H1 (cell line): ENCODE measurements at regions not wholly inside any gene's neighbourhood (a gene's known extent, or its start where the extent isn't known, plus 50 kb on each side); places are given as distances from the start of the nearest gene placed in this dataset.

Experiments used
- CTCF ChIA-PET: fragments of 300-600 bp; sonication (Branson Sonifier 250); formaldehyde crosslinking; loops from one replicate; lab custom pipeline; 2021; ENCODE audit not compliant: partially characterized antibody; lab: Charles Lee
- POLR2A ChIA-PET: fragments of 300-600 bp; sonication (Branson Sonifier 250); formaldehyde crosslinking; loops from one replicate; lab custom pipeline; 2021; ENCODE audit warnings: inconsistent platforms; ENCODE audit not compliant: partially characterized antibody; lab: Charles Lee
- DNase-seq, 2 experiments: peaks; one replicate each; pipeline versions ENCODE4 v3.0.0 to v3.0.0-alpha.2; 2010 to 2022; ENCODE audit warnings: low spot score in 2 of 2, low read depth in 1 of 2, mixed read lengths in 1 of 2
- FAIRE-seq: peaks from 2 replicates; lab custom pipeline; 2011; peaks lifted over from hg19 to GRCh38; lab: Jason Lieb, UNC
- H2AFZ ChIP-seq: 2 replicates; pipeline ENCODE4 v1.8.1; 2012; ENCODE audit warnings: low read length, inconsistent platforms
- H2AK5ac ChIP-seq: 2 replicates; pipeline ENCODE4 v1.6.1; 2013; ENCODE audit warnings: low read depth, low read length
- H2BK120ac ChIP-seq: replicated peaks from 2 replicates; pipeline ENCODE3; 2013; ENCODE audit warnings: low read depth, low read length, inconsistent platforms
- H2BK12ac ChIP-seq: 2 replicates; pipeline ENCODE4 v1.6.1; 2013; ENCODE audit warnings: low read depth, low read length
- H2BK15ac ChIP-seq: 2 replicates; pipeline ENCODE4 v1.6.1; 2013; ENCODE audit warnings: low read length
- H2BK20ac ChIP-seq: 2 replicates; pipeline ENCODE4 v1.6.1; 2013; ENCODE audit warnings: low read length
- H2BK5ac ChIP-seq: 2 replicates; pipeline ENCODE4 v1.6.1; 2013; ENCODE audit warnings: low read depth, low read length
- H3K14ac ChIP-seq: 2 replicates; pipeline ENCODE4 v1.6.1; 2013; ENCODE audit warnings: inconsistent platforms; ENCODE audit not compliant: insufficient read length
- H3K18ac ChIP-seq: 2 replicates; pipeline ENCODE4 v1.6.1; 2013; ENCODE audit warnings: low read length; ENCODE audit errors: extremely low read depth
- H3K23ac ChIP-seq: 2 replicates; pipeline ENCODE4 v1.6.1; 2013; ENCODE audit warnings: inconsistent platforms; ENCODE audit not compliant: insufficient read length
- H3K23me2 ChIP-seq: 2 replicates; pipeline ENCODE4 v1.6.1; 2013; ENCODE audit warnings: low read depth, low read length
- H3K27ac ChIP-seq: 2 replicates; pipeline ENCODE4 v1.6.1; 2011; ENCODE audit warnings: low read depth, low read length, inconsistent platforms
- H3K27me3 ChIP-seq, 4 experiments: replicated peaks in 1 of 4; 1 replicate in 1 of 4; 2 replicates in 3 of 4; pipeline versions ENCODE4 v1.6.1 to v1.8.1; 2011 to 2013; ENCODE audit warnings: low read length in 3 of 4, mild to moderate bottlenecking in 3 of 4, inconsistent platforms in 2 of 4, mixed read lengths in 2 of 4, moderate library complexity in 1 of 4; ENCODE audit not compliant: control insufficient read depth in 3 of 4, insufficient read depth in 3 of 4; ENCODE audit errors: extremely low read depth in 1 of 4
- H3K36me3 ChIP-seq, 4 experiments: 2 replicates each; pipeline versions ENCODE4 v1.6.1 to v1.8.1; 2011 to 2013; ENCODE audit warnings: mild to moderate bottlenecking in 4 of 4, low read length in 3 of 4, moderate library complexity in 2 of 4, control low read depth in 1 of 4, inconsistent platforms in 1 of 4; ENCODE audit not compliant: insufficient read depth in 4 of 4, control insufficient read depth in 2 of 4
- H3K4ac ChIP-seq: replicated peaks from 2 replicates; pipeline ENCODE3; 2013; ENCODE audit warnings: low read length, low read depth, mixed read lengths, inconsistent platforms; ENCODE audit not compliant: insufficient read length
- H3K4me1 ChIP-seq, 4 experiments: replicated peaks in 1 of 4; 1 replicate in 1 of 4; 2 replicates in 3 of 4; pipeline versions ENCODE4 v1.6.1 to v1.8.1; 2011 to 2013; ENCODE audit warnings: low read length in 3 of 4, inconsistent platforms in 2 of 4, mixed read lengths in 1 of 4; ENCODE audit not compliant: insufficient read depth in 4 of 4, control insufficient read depth in 3 of 4
- H3K4me2 ChIP-seq, 2 experiments: 2 replicates each; pipeline versions ENCODE4 v1.6.1 to v1.8.1; 2011 to 2013; ENCODE audit warnings: low read depth in 2 of 2, low read length in 2 of 2, control low read depth in 1 of 2, inconsistent platforms in 1 of 2, mild to moderate bottlenecking in 1 of 2; ENCODE audit not compliant: insufficient read depth in 1 of 2
- H3K4me3 ChIP-seq, 4 experiments: fragments of 200-600, 300-600 bp in 1 of 4; sonication (generic), shearing (Covaris generic), sonication (Bioruptor Twin) in 1 of 4; 2 replicates each; pipeline versions ENCODE4 v1.5.1 to v1.8.1; 2011 to 2016; ENCODE audit warnings: low read length in 4 of 4, low read depth in 3 of 4, control low read depth in 2 of 4, inconsistent platforms in 2 of 4, mild to moderate bottlenecking in 2 of 4, mixed read lengths in 1 of 4, moderate library complexity in 1 of 4; ENCODE audit not compliant: insufficient read depth in 2 of 4; ENCODE audit errors: extremely low read depth in 1 of 4
- H3K56ac ChIP-seq: replicated peaks from 2 replicates; pipeline ENCODE3; 2013; ENCODE audit warnings: low read depth, mild to moderate bottlenecking, mixed read lengths, low read length, inconsistent platforms; ENCODE audit not compliant: insufficient read length
- H3K79me1 ChIP-seq: 2 replicates; pipeline ENCODE4 v1.6.1; 2013; ENCODE audit warnings: low read depth, low read length, control low read depth
- H3K79me2 ChIP-seq, 2 experiments: 2 replicates each; pipeline versions ENCODE4 v1.6.1 to v1.8.1; 2012 to 2013; ENCODE audit warnings: low read length in 2 of 2, mild to moderate bottlenecking in 2 of 2, inconsistent platforms in 1 of 2; ENCODE audit not compliant: insufficient read depth in 2 of 2, control insufficient read depth in 1 of 2
- H3K9ac ChIP-seq, 4 experiments: replicated peaks in 1 of 4; 1 replicate in 1 of 4; 2 replicates in 3 of 4; pipeline versions ENCODE4 v1.6.1 to v1.8.1; 2011 to 2013; ENCODE audit warnings: low read depth in 3 of 4, low read length in 3 of 4, control low read depth in 2 of 4, mild to moderate bottlenecking in 2 of 4, moderate library complexity in 2 of 4, inconsistent platforms in 1 of 4; ENCODE audit errors: extremely low read depth in 1 of 4
- H3K9me3 ChIP-seq, 2 experiments: 2 replicates each; pipeline versions ENCODE4 v1.6.1 to v1.8.1; 2012 to 2013; ENCODE audit warnings: mild to moderate bottlenecking in 2 of 2, moderate library complexity in 2 of 2, control low read depth in 1 of 2, inconsistent platforms in 1 of 2, low read depth in 1 of 2, low read length in 1 of 2, mixed read lengths in 1 of 2; ENCODE audit not compliant: insufficient read depth in 2 of 2
- H4K20me1 ChIP-seq, 2 experiments: replicated peaks in 1 of 2; 2 replicates each; pipeline versions ENCODE3 to v1.8.1; 2011 to 2013; ENCODE audit warnings: inconsistent platforms in 2 of 2, low read length in 2 of 2, mild to moderate bottlenecking in 1 of 2; ENCODE audit not compliant: insufficient read depth in 2 of 2, control insufficient read depth in 1 of 2
- H4K5ac ChIP-seq: 2 replicates; pipeline ENCODE4 v1.6.1; 2013; ENCODE audit warnings: low read length, low read depth, mixed read lengths, inconsistent platforms; ENCODE audit not compliant: insufficient read length
- H4K8ac ChIP-seq: 2 replicates; pipeline ENCODE4 v1.8.0; 2013; ENCODE audit warnings: mild to moderate bottlenecking, moderate library complexity, low read length, inconsistent platforms; ENCODE audit not compliant: insufficient read depth; ENCODE audit errors: extremely low read depth
- H4K91ac ChIP-seq: replicated peaks from 2 replicates; pipeline ENCODE3; 2013; ENCODE audit warnings: low read length, mixed read lengths, inconsistent platforms; ENCODE audit not compliant: insufficient read length
- ATF2 ChIP-seq: IDR thresholded peaks from 2 replicates; pipeline ENCODE4 v1.6.1; 2012; ENCODE audit warnings: low read length, inconsistent platforms
- CBX8 ChIP-seq: fragments of 300-800, 300-1000 bp; sonication (generic); IDR thresholded peaks from 2 replicates; pipeline ENCODE4 v1.7.1; 2016; ENCODE audit warnings: low read depth, low read length, borderline replicate concordance
- CHD1 ChIP-seq: IDR thresholded peaks from 2 replicates; pipeline ENCODE4 v1.6.1; 2012; ENCODE audit warnings: low read depth, low read length, improper control_type of control experiment
- CREB1 ChIP-seq: IDR thresholded peaks from 2 replicates; pipeline ENCODE4 v1.6.1; 2012; ENCODE audit warnings: inconsistent platforms
- CTBP2 ChIP-seq: IDR thresholded peaks from 2 replicates; pipeline ENCODE4 v1.7.0; 2011; ENCODE audit warnings: borderline replicate concordance, mild to moderate bottlenecking, moderate library complexity, mixed read lengths, low read length; ENCODE audit not compliant: insufficient read depth, insufficient read length
- EP300 ChIP-seq, 2 experiments: IDR thresholded peaks; 1 replicate in 1 of 2; 2 replicates in 1 of 2; pipeline ENCODE4 v1.6.1; 2011 to 2012; ENCODE audit warnings: low read depth in 2 of 2, low read length in 2 of 2, mild to moderate bottlenecking in 2 of 2, borderline replicate concordance in 1 of 2, inconsistent platforms in 1 of 2, moderate library complexity in 1 of 2
- HDAC6 ChIP-seq: IDR thresholded peaks from one replicate; pipeline ENCODE4 v1.7.1; 2012; ENCODE audit warnings: low read depth, mild to moderate bottlenecking, inconsistent platforms, low read length, moderate library complexity
- NANOG ChIP-seq: IDR thresholded peaks from 2 replicates; pipeline ENCODE4 v1.6.1; 2011; ENCODE audit warnings: low read length, low read depth, mild to moderate bottlenecking, inconsistent platforms; ENCODE audit not compliant: insufficient read depth, poor library complexity, severe bottlenecking
- POU5F1 ChIP-seq: IDR thresholded peaks from 2 replicates; pipeline ENCODE4 v1.6.1; 2011; ENCODE audit warnings: low read depth, mild to moderate bottlenecking, low read length, moderate library complexity
- RNF2 ChIP-seq: fragments of 200-900, 300-1000 bp; sonication (generic); IDR thresholded peaks from 2 replicates; pipeline ENCODE4 v1.7.1; 2016; ENCODE audit warnings: borderline replicate concordance, low read depth, mild to moderate bottlenecking, antibody characterized with exemption, low read length; ENCODE audit not compliant: poor library complexity, severe bottlenecking; ENCODE audit errors: missing control alignments
- SIRT6 ChIP-seq: IDR thresholded peaks from one replicate; pipeline ENCODE4 v1.7.1; 2012; ENCODE audit warnings: low read length, inconsistent platforms
- TBP ChIP-seq: IDR thresholded peaks from 2 replicates; pipeline ENCODE4 v1.6.1; 2011; ENCODE audit warnings: low read depth, low read length, improper control_type of control experiment
- WGBS, 2 experiments: shearing (Covaris generic) in 1 of 2; methylation state at CpG; one replicate each; pipeline versions ENCODE4 v1.1.6 to v1.1.7; 2013 to 2015; ENCODE audit warnings: low lambda C conversion rate in 2 of 2, mixed read lengths in 2 of 2, inconsistent platforms in 1 of 2, low coverage in 1 of 2, missing lambda C conversion rate in 1 of 2; ENCODE audit not compliant: insufficient replicate concordance in 2 of 2, insufficient coverage in 1 of 2, insufficient read length in 1 of 2; ENCODE audit errors: extremely low coverage in 1 of 2, missing lambda C conversion rate in 1 of 2; 5-methylcytosine and 5-hydroxymethylcytosine counted together

GRCh38 chr11:70815485-70815832 is 417.1 kb downstream of the CTTN start:
- no peak for FAIRE-seq
- no peak overlapping the region for H2BK120ac ChIP-seq
- no peak overlapping the region for H3K4ac ChIP-seq
- no peak overlapping the region for H3K4me2 ChIP-seq
- H2AFZ ChIP-seq = no peak overlapping the region
- peaks cover 5% of the 10 kb centered on the region; the same call in 1 of the 2 replicates for H3K23me2 ChIP-seq
- H3K14ac ChIP-seq = no peak overlapping the region
- H4K91ac ChIP-seq = no peak overlapping the region
- peaks cover 3 to 12% of the 10 kb centered on the region in 2 experiments for H4K20me1 ChIP-seq
- H2BK20ac ChIP-seq = no peak overlapping the region
- H4K5ac ChIP-seq = no peak overlapping the region
- H3K23ac ChIP-seq = no peak overlapping the region
- no peaks in the 10 kb centered on the region for H3K79me2 ChIP-seq
- H3K27ac ChIP-seq = no peak overlapping the region; the same call in 1 of the 2 replicates
- H3K4me1 ChIP-seq = peaks cover 0 to 6% (median 0%) of the 10 kb centered on the region in 4 experiments; a peak in 2 of 7 replicates
- no peak overlapping the region for H3K18ac ChIP-seq
- H3K56ac ChIP-seq = no peak overlapping the region
- H3K79me1 ChIP-seq = no peaks in the 10 kb centered on the region
- no peak for DNase-seq
- H3K27me3 ChIP-seq = no peaks in the 10 kb centered on the region
- H2BK12ac ChIP-seq = no peak overlapping the region
- H2BK5ac ChIP-seq = 0 out of 2 replicates have a peak overlapping the region, but pooled peaks have one; percentile 9
- CTCF ChIA-PET = interaction anchor here (0.6 to 7.0 kb wide), 40 partner anchors 8 to 1388 kb away, joined by 3 to 39 read pairs (median 5); no protein-coding TSS in a partner anchor
- POLR2A ChIA-PET = interaction anchor here (1.1 to 3.1 kb wide), 2 partner anchors 12 to 13 kb away, joined by 3 to 8 read pairs; no protein-coding TSS in a partner anchor
- H4K8ac ChIP-seq = peak overlapping the region; percentile 38; the same call in 1 of the 2 replicates
- H3K4me3 ChIP-seq = no peak overlapping the region
- no peak overlapping the region for H3K9ac ChIP-seq
- no peaks in the 10 kb centered on the region for H3K9me3 ChIP-seq
- 97% methylated on average over 7 of the region's 7 CpGs; no CpG with 5 or more reads in 1 of the 2 experiments for WGBS, 2 experiments
- H2BK15ac ChIP-seq = no peak overlapping the region
- no peaks in the 10 kb centered on the region; a peak in 1 of 8 replicates for H3K36me3 ChIP-seq
- no peak overlapping the region for H2AK5ac ChIP-seq
- no peak for TF ChIP-seq CTBP2
- TF ChIP-seq CBX8 = no peak
- no peak for TF ChIP-seq NANOG
- TF ChIP-seq RNF2 = no peak
- TF ChIP-seq CREB1 = no peak
- no peak for TF ChIP-seq CHD1
- TF ChIP-seq SIRT6 = no peak
- TF ChIP-seq EP300 (IDR thresholded peaks at IDR 0.05; ENCODE audit: borderline replicate concordance in 1 of 2, low read depth in 2 of 2, low read length in 2 of 2) = no peak
- no peak for TF ChIP-seq HDAC6
- no peak for TF ChIP-seq POU5F1
- no peak for TF ChIP-seq ATF2
- no peak for TF ChIP-seq TBP
